ENCODE measurements at regions not wholly inside any gene's neighbourhood (a gene's known extent, or its start where the extent isn't known, plus 50 kb on each side); places are given as distances from the start of the nearest gene placed in this dataset.

DNA sequence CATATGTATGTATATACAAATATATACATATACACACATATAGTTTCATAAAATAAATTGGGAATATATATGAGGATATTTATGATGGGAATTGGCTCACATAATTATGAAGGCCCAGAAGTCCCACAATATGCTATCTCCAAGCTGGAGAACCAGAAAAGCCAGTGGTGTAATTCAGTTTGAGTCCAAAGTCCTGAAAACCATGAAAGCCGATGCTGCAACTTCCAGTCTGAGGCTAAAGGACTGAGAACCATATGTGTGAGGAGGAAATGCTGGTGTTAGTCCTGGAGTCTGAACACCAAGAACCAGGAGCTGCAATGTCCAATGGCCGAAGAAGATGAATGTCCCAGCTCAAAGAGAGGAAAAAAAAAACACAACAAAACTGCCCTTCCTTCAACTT, 65.5 kb upstream of the PRKD1 start:
- no peak for TF ChIP-seq EP300 (IDR thresholded peaks at IDR 0.05)
- TF ChIP-seq, protein P1, sequence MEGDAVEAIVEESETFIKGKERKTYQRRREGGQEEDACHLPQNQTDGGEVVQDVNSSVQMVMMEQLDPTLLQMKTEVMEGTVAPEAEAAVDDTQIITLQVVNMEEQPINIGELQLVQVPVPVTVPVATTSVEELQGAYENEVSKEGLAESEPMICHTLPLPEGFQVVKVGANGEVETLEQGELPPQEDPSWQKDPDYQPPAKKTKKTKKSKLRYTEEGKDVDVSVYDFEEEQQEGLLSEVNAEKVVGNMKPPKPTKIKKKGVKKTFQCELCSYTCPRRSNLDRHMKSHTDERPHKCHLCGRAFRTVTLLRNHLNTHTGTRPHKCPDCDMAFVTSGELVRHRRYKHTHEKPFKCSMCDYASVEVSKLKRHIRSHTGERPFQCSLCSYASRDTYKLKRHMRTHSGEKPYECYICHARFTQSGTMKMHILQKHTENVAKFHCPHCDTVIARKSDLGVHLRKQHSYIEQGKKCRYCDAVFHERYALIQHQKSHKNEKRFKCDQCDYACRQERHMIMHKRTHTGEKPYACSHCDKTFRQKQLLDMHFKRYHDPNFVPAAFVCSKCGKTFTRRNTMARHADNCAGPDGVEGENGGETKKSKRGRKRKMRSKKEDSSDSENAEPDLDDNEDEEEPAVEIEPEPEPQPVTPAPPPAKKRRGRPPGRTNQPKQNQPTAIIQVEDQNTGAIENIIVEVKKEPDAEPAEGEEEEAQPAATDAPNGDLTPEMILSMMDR (IDR thresholded peaks at IDR 0.05) = no peak

All from stomach (tissue), 4 donors.